ENCODE measurements at regions not wholly inside any gene's neighbourhood (a gene's known extent, or its start where the extent isn't known, plus 50 kb on each side); places are given as distances from the start of the nearest gene placed in this dataset.
"Not testable (repeated sequence)": the region's sequence is repeated elsewhere in the genome, so short reads cannot be mapped to it uniquely, and the experiment has no call there.

DNA sequence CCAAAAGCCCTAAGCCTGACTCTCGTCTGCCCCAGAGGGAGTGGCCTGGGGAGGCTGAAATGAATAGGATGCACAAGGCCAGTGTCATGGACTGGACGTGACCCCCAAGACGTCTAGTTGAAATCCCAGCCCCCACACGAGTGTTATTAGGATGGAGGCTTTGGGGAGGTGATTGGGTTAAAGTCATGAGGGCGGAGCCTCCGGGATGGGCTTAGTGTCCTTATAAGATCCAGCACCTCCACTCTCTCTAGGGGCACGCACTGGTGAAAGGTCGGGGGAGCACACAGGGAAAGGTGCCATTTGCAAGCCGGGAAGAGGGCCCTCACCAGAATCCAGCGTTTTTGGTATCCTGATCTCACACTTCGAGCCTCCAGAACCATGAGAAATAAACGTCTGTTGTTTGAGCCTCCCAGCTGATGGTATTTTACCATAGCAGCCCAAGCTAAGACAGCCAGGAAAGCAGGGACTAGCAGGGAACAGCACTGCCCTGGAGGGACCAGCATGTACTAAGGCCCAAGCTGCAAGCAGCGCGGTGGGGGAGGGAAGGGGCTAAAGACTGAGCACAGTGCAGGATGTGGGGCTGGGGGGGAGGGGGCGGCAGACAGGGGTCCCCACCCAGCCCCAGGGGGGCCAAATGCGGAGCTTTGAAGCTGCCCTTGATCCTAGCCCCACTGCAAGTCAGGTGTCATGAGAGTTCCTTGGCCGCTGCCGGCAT is 78.3 kb upstream of the NCOR2 start:
- H3K4me3 ChIP-seq (ENCODE audit: low read depth, low read length), result no peak overlapping the region
- TF ChIP-seq, protein P1, sequence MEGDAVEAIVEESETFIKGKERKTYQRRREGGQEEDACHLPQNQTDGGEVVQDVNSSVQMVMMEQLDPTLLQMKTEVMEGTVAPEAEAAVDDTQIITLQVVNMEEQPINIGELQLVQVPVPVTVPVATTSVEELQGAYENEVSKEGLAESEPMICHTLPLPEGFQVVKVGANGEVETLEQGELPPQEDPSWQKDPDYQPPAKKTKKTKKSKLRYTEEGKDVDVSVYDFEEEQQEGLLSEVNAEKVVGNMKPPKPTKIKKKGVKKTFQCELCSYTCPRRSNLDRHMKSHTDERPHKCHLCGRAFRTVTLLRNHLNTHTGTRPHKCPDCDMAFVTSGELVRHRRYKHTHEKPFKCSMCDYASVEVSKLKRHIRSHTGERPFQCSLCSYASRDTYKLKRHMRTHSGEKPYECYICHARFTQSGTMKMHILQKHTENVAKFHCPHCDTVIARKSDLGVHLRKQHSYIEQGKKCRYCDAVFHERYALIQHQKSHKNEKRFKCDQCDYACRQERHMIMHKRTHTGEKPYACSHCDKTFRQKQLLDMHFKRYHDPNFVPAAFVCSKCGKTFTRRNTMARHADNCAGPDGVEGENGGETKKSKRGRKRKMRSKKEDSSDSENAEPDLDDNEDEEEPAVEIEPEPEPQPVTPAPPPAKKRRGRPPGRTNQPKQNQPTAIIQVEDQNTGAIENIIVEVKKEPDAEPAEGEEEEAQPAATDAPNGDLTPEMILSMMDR (IDR thresholded peaks at IDR 0.05; ENCODE audit: insufficient read depth, low read length), result no peak
- no peak for DNase-seq (ENCODE audit: low read depth)

DNA sequence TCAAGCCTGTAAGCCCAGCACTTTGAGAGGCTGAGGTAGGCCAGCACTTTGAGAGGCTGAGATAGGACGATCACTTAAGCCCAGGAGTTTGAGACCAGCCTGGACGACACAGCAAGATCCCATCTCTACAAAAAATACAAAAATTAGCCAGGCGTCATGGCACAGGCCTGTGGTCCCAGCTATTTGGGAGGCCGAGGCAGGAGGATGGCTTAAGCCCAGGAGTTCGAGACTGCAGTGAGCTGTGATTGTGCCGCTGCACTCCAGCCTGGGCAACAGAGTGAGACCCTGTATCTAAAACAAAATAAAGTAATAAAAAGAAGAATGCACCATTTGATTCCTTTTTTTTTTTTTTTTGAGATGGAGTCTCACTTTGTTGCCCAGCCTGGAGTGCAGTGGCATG is 76.4 kb upstream of the NCOR2 start:
- not testable (repeated sequence) for H3K4me3 ChIP-seq (ENCODE audit: low read depth, low read length); DNase-seq (ENCODE audit: low read depth)

DNA sequence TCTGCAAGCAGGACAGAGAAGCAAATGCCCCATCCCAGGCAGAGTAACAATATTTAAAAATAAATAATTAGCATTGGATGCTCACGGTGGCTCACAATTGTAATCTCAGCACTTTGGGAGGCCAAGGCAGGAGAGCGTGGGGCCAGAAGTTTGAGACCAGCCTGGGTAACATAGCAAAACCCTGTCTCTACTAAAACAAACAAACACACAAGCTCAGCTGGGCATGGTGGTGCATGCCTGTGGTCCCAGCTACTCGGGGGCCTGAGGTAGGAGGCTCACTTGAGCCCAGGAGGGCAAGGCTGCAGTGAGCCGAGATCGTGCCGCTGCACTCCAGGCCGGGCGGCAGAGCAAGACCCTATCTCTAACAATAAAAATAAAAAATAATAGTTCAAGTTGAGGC is 74.7 kb upstream of the NCOR2 start:
- DNase-seq (ENCODE audit: low read depth), result no peak
- H3K4me3 ChIP-seq (ENCODE audit: low read depth, low read length), result no peak overlapping the region
- TF ChIP-seq, protein P1 (IDR thresholded peaks at IDR 0.05; ENCODE audit: insufficient read depth, low read length), result no peak

- no peak for DNase-seq (ENCODE audit: low read depth)
- no peak overlapping the region for H3K4me3 ChIP-seq (ENCODE audit: low read depth, low read length)
- TF ChIP-seq, protein P1 (IDR thresholded peaks at IDR 0.05; ENCODE audit: insufficient read depth, low read length), result no peak
These were observed 74.2 kb upstream of the NCOR2 start for GRCh38 chr12:124641591-124641990.

DNA sequence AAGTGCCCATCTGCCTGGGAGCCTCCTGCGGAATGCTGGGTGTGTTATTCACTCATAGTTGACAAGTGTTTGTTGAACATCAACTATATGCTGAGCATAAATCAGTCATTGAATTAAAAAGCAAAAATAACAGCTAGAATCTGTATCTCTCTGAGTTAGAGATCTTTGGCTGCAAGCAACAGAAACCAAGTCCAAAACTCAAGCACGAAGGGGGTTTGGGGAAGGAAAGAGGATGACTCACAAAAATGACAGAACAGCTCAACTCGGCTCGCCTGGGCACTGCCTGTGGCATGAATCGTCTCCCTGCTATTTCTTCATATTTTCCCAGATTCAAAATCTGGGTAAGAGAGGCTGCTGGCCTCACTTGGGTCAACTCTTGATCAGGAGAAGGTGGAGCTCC is 72.6 kb upstream of the NCOR2 start:
- no peak overlapping the region for H3K4me3 ChIP-seq (ENCODE audit: low read depth, low read length)
- TF ChIP-seq, protein P1 (IDR thresholded peaks at IDR 0.05; ENCODE audit: insufficient read depth, low read length), result no peak
- peak; percentile 76 for DNase-seq (ENCODE audit: low read depth)

DNA sequence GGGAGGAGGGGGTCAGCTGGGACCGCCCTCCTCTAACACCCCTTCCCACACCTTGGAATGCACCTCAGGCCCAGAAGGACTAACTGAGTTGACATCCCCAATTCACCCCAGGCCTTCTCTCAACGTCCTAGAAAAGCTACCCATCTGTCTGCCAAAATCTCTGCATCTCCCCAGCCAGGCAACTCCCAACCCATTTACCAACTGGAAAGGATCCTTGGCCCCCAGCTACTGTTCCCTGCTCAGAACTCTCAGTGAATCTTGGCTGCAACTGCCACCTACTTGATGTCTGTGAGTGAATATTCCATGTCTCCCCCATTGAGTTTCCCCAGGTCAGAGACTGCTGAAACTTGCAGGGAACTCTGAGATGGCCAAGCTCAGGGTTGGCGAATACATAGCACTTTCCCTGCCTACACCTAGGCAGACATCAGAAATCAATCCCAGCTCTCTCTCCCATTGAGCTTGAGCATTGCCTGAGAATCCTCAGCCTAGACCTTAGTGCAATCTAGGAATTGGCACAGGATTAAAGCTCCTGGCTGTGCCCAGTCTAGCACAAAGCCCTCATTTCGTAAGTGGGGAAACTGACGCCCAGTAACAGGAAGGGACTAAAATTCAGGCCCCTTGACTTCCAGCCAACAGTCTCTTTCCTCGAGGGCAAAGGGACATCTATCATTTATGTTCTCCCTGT is 71.9 kb upstream of the NCOR2 start:
- H3K4me3 ChIP-seq (ENCODE audit: low read depth, low read length), result no peak overlapping the region
- TF ChIP-seq, protein P1 (IDR thresholded peaks at IDR 0.05; ENCODE audit: insufficient read depth, low read length), result no peak
- DNase-seq (ENCODE audit: low read depth), result no peak

DNA sequence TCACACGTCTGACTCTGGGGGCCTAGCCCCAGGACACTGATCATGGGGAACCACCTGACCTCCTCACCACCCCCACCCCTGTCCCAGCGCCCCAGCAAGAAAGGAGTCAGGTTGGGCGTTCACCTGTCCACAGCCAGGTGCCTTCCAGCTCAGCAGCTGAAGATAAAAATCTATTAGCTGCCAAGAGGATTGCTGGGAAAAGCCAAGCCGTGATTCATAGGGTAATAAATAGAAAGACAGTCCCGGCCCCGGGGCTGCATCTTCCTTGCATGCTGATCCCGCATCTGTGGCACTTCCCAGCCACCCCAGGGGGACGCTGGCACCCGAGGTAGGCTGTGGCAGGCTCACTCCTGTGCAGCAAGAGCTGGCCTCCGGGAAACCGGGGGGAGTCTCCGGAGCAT is 70.2 kb upstream of the NCOR2 start:
- no peak for DNase-seq (ENCODE audit: low read depth)
- TF ChIP-seq, protein P1 (IDR thresholded peaks at IDR 0.05; ENCODE audit: insufficient read depth, low read length), result no peak
- H3K4me3 ChIP-seq (ENCODE audit: low read depth, low read length), result no peak overlapping the region

Measured in fibroblast of the aortic adventitia (primary cell).